ENCODE measurements at regions not wholly inside any gene's neighbourhood (a gene's known extent, or its start where the extent isn't known, plus 50 kb on each side); places are given as distances from the start of the nearest gene placed in this dataset.

DNA sequence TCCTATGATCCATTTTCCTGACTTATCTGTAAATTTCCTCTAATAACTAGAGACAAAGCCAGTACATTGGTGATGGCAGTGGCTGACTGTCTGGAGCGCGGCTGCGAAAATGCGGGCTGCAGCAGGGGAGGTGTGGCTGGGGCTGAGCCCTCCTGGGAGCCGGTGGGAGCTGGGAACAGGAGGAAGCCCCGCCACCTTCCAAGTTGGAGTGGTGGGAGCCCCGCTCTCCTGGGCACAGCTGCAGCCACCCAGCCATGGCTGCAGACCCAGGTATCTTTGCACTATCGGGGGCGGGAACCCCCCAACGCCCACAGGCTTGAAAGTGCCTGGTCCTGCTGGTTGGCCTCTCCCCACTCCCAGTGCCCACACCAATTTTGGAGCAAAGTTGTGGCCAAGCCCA lies 633.0 kb upstream of the TMEFF2 start:
- H3K36me3 ChIP-seq: no peaks in the 10 kb centered on the region
- no peaks in the 10 kb centered on the region for H3K27me3 ChIP-seq
- DNase-seq: peak in 1 of 2 donors; percentile 1
- no peak overlapping the region for H3K27ac ChIP-seq
- intact Hi-C loops (cut with DNase I; ENCODE audit: low total_unique reads): no loop called here
- H3K4me1 ChIP-seq: no peaks in the 10 kb centered on the region
- no peak overlapping the region for H3K4me3 ChIP-seq
- 90 to 94% (median 92%) methylated on average over 9 to 10 of the region's 10 CpGs for WGBS, 5 donors
- peaks cover 0 to 4% (median 0%) of the 10 kb centered on the region in 4 donors for H3K9me3 ChIP-seq
- no peak for TF ChIP-seq EP300 (IDR thresholded peaks at IDR 0.05)
- TF ChIP-seq POLR2AphosphoS5 (IDR thresholded peaks at IDR 0.05): no peak
- no peak for TF ChIP-seq POLR2A (IDR thresholded peaks at IDR 0.05)
- TF ChIP-seq, protein P1, sequence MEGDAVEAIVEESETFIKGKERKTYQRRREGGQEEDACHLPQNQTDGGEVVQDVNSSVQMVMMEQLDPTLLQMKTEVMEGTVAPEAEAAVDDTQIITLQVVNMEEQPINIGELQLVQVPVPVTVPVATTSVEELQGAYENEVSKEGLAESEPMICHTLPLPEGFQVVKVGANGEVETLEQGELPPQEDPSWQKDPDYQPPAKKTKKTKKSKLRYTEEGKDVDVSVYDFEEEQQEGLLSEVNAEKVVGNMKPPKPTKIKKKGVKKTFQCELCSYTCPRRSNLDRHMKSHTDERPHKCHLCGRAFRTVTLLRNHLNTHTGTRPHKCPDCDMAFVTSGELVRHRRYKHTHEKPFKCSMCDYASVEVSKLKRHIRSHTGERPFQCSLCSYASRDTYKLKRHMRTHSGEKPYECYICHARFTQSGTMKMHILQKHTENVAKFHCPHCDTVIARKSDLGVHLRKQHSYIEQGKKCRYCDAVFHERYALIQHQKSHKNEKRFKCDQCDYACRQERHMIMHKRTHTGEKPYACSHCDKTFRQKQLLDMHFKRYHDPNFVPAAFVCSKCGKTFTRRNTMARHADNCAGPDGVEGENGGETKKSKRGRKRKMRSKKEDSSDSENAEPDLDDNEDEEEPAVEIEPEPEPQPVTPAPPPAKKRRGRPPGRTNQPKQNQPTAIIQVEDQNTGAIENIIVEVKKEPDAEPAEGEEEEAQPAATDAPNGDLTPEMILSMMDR (IDR thresholded peaks at IDR 0.05): no peak

DNA sequence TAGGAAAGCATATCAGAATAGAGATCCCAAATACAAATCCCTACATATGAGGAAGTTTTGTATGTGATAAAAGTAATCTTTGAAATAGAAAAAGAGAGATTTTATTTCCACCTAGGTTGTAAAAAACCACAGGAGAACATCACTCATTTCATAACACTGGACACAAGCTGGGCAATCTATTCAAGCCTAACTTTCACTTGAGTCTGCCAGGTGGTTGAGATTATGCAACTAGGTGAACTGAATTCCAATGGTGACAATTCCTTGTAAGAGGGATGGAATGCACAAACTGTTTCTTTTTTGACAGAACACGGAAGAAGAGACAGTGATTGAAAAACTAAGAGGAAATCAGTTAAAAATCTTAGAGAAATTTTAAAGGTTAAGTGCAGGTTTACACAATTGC lies 619.6 kb upstream of the TMEFF2 start:
- Histone ChIP-seq H3K36me3 (no peaks in the 10 kb centered on the region), H3K27me3 (no peaks in the 10 kb centered on the region), H3K4me3 (no peak overlapping the region), H3K27ac (no peak overlapping the region), H3K9me3 (no peaks in the 10 kb centered on the region), H3K4me1 (no peaks in the 10 kb centered on the region)
- WGBS, 5 donors: 67 to 92% (median 77%) methylated on average over 1 of the region's 1 CpG
- TF ChIP-seq POLR2A (IDR thresholded peaks at IDR 0.05) (no peak), EP300 (IDR thresholded peaks at IDR 0.05) (no peak), POLR2AphosphoS5 (IDR thresholded peaks at IDR 0.05) (no peak)
- TF ChIP-seq, protein P1 (IDR thresholded peaks at IDR 0.05): no peak
- DNase-seq: no peak
- intact Hi-C loops (cut with DNase I; ENCODE audit: low total_unique reads): no loop called here

DNA sequence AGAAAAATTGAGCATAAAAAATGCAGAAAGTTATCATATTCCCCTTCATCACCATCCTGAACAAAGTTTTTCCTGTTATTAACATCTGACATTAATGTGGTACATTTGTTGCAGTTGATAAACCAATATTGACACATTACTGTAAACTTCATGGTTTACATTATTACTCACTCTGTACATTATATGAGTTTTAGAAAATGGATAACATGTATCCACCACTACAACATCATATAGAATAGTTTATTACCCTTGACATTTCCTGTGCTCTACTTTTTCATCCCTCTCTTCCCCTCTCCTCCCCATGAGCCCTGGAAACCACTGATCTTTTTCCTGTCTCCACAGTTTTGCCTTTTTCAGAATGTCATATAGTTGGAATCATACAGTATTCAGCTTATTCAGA lies 618.6 kb upstream of the TMEFF2 start:
- TF ChIP-seq POLR2A (IDR thresholded peaks at IDR 0.05) (no peak), POLR2AphosphoS5 (IDR thresholded peaks at IDR 0.05) (no peak), EP300 (IDR thresholded peaks at IDR 0.05) (no peak)
- TF ChIP-seq, protein P1 (IDR thresholded peaks at IDR 0.05): no peak
- Histone ChIP-seq H3K27ac (no peak overlapping the region), H3K36me3 (no peaks in the 10 kb centered on the region), H3K27me3 (no peaks in the 10 kb centered on the region), H3K4me3 (no peak overlapping the region), H3K9me3 (no peaks in the 10 kb centered on the region), H3K4me1 (no peaks in the 10 kb centered on the region)
- intact Hi-C loops (cut with DNase I; ENCODE audit: low total_unique reads): no loop called here
- DNase-seq: no peak

DNA sequence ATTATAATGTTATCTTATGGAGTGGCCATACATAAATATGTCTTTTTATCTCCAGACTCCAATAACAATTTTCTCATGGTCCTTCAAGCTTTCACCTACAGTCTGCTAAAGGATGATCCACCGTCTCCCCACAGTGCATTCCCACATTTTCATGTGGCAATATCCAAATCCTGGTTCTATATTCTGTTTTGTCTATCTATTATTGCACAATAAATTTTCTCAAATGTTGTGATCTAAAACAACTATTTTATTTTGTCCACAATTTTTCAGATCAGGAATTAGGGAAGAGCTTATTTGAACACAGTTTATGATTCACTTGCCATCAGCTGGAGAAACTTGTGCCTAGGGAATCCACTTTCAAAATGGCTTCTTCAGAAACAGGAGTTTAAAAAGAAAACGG lies 614.4 kb upstream of the TMEFF2 start:
- H3K27ac ChIP-seq: no peak overlapping the region
- H3K27me3 ChIP-seq: no peaks in the 10 kb centered on the region
- no peak overlapping the region for H3K4me3 ChIP-seq
- intact Hi-C loops (cut with DNase I; ENCODE audit: low total_unique reads): no loop called here
- H3K4me1 ChIP-seq: no peaks in the 10 kb centered on the region
- DNase-seq: no peak
- H3K36me3 ChIP-seq: no peaks in the 10 kb centered on the region
- 72 to 80% (median 80%) methylated on average over 2 of the region's 2 CpGs for WGBS, 5 donors
- TF ChIP-seq, protein P1 (IDR thresholded peaks at IDR 0.05): no peak
- TF ChIP-seq POLR2A (IDR thresholded peaks at IDR 0.05) (no peak), POLR2AphosphoS5 (IDR thresholded peaks at IDR 0.05) (no peak), EP300 (IDR thresholded peaks at IDR 0.05) (no peak)
- H3K9me3 ChIP-seq: peaks cover 0 to 9% (median 7%) of the 10 kb centered on the region in 4 donors

All from stomach (tissue), 8 donors.